NCI-H187 (cell line): ENCODE measurements at regions not wholly inside any gene's neighbourhood (a gene's known extent, or its start where the extent isn't known, plus 50 kb on each side); places are given as distances from the start of the nearest gene placed in this dataset.

Source experiments
- DNase-seq, 2 experiments: peaks; one replicate each; lab custom pipeline; 2025; lab: John Stamatoyannopoulos, UW

DNA sequence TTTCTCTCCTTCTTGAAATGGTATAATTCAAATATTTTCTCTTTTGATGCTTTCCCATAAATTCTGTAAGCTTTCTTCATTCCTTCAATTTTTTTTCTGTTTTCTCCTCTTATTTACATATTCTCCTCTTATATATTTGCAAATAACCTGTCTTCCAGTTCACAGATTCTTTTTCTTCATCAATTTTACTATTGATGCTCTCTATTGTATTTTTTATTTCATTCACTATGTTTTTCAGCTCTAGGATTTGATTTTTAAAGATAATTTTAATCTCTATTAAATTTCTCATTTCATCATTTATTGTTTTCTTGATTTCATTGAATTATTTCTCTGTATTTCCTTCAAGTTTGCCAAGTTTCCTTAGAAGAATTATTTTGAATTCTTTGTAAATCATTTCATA lies 54.0 kb upstream of the PRPS1L1 start:
- DNase-seq: no peak

DNA sequence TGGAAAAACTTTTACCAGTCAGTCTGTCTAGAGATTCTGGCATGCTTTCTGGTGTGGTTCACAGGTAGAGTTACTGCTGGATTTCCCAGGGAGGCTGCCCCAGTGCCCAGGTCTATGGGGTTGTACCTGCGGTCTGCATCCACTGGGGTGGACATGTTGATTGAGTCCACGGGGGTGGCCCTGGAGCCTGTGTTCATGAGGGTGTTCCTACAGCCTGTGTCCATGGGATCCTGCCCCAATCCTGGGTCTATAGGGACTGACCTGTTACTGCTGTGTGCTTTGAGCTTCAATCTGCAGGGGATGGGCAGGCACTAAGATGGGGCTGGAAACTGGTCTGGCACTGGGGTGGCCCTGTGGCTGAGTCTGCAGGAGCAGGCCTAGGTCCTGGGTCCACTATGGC lies 54.5 kb upstream of the PRPS1L1 start:
- no peak for DNase-seq

DNA sequence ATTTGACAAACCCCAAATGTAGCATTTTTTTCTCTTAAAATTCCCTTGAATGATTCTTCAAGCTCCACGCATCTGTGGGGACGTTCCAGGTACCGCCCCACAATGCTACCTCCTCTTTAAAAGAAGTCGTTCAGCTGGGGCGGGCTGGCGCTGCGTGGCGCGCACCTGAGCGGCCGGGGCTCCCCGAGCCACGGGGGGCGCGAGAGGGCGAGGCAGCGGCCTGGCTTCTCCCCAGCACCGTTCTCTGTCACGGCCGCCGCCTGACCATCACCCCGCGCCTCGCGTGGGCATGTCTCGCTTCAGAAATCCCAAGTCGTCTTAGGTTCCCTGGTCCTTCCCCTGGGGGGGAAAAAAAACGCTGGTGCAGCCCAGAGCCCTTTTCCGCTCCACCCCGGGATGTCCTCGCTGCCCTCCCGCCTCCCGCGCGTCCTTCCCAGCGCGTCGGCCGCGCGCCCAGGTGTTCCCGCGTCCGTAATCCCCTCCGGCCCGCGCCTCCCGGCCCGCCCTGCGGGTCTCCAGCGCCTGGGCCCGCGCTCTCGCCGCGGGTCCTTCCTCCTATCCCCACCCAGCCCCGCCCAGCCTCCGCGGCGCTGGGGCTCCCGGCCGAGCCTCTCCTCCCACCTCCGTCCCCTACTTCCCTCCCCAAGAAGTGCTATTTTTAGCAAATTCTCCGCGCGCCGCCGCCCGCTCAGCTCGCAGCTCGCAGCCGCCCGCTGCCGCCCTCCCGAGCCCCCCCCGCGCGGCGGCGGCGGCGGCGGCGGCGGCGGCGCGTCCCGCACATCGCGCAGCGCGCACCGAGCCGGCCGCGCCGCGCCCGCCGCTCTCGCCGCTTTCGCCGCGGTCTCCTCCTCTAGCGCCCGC lies 58.7 kb upstream of the PRPS1L1 start:
- DNase-seq: peak in 1 of 2 experiments; percentile 11

DNA sequence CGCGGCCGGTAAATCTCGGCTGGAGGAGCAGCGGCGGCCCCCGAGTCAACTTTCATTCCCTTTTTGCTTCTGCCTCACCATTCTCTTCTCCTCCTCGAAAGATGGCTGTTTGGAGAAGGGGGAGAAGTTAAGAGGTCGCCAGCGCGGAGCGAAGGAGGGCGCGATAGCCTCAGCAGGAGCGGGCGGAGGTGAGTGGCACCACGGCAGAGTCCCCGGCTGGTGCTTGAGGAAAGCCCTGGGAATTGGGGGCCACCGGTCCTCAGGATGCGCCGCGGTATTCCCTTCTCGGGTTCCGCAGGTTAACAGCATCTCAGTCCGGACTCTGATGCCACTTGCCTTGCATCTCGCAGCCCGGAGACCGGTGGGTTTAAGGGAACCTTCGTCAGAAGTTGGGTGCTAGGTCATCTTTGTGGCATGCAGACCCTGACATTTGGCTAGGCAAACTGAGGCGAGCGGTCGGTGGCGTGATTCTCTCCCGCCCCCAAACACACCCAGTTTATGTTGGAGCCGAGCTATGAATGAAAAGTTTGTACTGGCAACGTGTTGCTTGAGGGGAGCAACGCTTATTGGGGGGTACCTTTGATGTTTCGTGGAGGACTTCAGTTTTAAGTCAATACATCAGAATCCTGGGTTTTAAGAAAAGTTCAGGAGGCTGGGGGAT lies 59.5 kb upstream of the PRPS1L1 start:
- DNase-seq: no peak

DNA sequence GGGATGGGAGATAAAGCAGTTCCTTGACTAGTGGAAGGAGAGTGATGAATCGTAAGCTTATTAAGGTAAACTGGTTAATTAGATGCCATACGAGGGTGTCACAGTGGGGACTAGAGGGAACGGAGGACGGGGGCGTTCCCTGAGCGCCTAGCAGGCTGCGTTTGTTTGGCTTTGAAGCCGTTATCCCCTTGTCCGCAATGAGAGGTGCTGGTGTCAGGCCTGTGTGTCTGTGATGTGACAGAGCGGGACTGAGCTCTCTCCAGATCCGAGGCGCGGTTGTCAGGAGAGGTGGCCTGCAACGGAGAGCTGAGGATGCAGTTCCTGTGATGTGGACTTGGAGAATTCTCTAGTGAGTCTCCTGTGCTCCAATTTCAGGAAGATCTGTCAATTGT lies 60.0 kb upstream of the PRPS1L1 start:
- DNase-seq: no peak

DNA sequence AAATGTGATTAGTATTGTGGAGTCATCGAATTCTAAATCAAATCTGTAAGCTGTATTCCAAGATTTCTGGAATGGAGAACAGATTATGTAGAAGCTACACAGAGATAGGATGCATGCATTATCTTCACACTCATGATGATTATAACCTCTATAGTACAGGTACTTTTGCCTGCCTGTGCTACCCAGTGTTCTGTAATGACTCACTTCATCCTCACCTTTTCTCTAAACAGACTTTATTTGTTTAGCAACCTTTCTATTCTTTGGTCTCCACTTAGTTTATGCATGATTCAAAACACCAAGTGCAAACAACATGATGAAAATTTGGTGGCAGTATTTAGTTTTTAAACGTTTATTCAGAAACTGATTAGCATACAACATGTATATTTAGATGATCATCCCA lies 68.4 kb upstream of the PRPS1L1 start:
- DNase-seq: no peak

DNA sequence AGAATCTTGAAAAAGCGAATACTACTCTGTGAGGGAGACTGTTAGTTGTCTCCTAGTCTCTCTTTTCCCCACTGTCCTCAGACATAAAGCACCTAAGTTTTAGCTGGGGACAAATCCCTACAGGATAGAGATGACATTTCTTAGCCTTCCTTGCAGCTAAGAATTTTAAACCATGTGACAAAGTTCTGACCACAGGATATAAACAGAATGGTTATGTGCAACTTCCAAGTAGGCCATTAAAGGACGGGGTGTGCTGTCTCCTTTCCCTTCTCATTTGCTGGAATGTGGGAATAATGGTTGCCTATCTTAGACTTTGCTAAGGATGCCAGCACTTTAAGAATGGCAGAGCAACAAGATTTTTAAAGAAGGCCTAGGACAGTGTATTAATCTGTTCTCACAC lies 74.9 kb upstream of the PRPS1L1 start:
- DNase-seq: no peak

DNA sequence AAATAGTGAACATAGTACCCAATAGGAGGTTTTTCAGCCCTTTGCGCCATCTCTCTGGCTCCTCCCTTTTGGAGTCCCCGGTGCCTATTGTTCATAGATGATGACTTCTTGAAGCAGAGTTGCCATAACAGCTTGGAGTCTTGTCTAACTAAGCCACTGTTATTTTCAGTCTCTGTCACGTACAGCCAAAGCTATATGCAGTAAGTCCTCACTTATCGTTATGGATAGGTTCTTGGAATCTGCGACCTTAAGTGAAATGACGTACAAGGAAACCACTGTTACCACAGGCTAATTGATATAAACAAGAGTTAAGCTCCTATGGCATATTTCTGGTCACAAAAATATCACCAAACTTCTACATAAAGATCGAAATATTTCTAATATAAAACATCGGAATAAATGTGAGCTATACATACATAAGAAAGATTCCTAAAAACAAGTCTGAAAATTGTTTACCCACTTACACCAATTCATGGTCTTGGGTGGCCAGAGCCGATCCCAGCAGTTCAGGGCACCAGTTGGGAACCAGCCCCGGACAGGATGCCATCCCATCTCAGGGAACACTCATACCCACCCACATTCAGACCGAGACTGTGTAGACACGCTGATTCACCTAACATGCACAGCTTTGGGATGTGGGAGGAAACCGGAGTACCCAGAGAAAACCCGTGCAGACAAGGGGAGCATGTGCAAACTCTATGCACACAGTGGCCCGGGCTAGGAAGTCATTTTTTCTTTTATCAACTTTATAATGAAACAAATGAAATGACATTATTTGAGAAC lies 76.0 kb upstream of the PRPS1L1 start:
- no peak for DNase-seq

DNA sequence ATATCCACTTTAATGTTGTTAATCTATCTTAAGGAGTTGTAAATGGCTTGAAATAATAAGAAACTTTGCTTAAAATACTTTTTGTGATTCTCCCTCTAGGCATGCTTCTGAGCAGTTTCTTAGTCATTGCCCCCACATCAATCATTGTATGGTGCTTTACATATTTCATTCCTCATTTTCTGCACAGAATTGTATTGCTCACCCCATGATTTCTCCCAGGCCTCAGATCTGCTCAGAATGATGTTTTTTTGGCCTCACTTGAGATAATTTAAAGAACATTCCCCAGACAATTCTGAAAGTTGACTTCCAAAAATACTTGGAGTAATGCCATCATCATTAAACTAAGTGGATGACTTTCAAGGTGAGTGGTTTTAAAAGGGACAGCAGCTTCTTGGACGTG lies 82.1 kb upstream of the PRPS1L1 start:
- no peak for DNase-seq

DNA sequence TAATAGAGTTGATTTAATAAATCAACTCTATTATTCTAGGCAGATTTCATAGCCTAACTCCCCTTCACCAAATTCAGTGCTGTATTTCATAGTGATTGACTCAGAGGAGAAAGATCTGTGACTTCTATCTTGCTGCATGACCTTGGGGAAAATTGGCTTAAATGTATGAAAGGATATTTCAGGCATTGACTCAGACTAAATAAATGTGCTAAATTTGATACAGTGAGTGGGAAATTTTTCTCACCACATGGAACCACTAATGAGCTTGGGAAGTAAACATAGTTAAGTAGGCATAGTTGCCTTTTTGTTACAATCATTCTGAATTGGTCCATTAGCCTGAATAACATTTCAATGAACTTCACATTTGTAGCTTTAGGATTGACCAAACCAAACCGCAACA lies 89.0 kb upstream of the PRPS1L1 start:
- DNase-seq: no peak

DNA sequence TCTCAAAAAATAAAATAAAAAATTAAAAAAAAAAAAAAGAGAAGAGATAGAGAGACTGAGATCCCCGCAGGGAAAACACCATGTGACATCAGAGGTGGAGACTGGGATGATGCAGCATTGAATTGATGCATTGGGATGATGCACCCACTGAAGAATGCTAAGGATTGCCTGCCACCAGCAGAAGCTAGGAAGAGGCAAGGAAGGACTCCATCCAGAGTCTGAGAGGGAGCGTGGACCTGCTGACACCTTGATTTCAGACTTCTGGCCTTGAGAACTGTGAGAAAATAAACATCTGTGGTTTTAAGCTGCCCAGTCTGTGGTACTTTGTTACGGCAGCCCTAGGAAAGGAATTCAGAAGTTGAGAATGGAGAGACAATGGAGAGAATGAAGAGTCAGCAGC lies 89.8 kb upstream of the PRPS1L1 start:
- DNase-seq: no peak

DNA sequence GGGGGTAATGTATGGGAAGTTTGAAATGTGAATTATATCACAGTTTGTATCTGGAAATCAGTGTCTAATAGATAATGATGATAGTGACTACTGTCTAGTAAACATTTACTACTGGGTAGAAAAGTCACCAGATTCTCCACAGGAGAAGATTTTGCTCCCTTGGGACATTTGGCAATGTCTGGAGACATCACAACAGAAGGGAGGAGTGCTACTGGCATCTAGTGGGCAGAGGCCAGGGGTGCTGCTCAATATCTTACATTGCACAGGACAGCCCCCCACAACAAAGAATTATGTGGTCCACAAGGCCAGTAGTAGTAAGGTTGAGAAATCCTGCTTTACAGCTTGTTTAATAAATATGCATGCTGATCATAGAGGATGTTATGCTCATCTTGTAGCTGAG lies 92.3 kb upstream of the PRPS1L1 start:
- no peak for DNase-seq

DNA sequence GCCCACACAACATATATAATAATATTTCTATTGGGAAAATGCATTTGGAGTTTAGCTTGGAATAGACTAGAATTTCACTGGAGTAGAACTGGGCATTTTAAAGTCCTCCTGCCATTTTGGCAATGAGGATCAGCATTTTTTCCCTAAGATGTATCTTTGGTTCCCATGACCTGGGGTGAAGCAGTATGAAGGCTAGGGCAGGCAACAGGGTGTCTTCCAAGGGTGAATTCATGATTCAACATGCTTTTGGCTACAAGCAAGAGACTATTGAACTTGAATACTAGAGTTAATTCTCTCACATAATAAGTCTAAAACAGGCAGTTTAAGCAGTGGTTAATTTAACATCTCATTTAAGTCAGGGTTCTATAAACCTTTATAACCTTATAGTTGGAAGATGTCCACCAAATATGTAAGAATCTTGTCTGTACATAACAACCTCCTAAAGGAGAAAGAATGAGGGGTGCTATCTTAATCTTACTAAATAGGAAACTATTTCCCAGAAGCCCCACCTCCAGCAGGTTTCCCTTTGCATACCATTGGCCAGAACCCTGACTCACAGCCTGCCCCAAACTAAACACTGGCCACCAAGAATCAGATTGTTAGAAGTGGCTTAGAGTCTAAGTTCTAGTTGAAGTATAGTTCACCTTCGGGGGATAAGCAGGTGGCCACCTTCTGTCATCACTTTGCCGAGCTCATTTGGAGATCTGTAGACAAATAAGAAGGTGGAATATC lies 96.0 kb upstream of the PRPS1L1 start:
- no peak for DNase-seq

DNA sequence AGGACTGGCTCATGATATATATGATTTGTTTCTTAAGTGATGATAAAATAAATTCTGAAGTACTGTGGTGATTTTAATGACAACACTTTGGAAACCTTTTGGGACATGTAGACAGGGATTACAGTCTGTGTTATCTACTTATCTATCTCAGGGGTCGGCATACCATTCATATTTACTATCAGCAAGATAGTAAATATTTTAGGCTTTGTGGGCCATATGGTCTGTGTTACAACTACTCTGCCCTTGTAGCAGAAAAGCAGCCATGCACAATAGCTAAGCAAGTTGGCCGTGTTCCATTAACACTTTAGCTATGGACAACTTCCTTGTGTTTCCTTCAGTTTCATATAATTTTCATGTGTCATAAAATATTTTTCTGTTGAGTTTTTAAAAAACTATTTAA lies 97.8 kb upstream of the PRPS1L1 start:
- DNase-seq: no peak

DNA sequence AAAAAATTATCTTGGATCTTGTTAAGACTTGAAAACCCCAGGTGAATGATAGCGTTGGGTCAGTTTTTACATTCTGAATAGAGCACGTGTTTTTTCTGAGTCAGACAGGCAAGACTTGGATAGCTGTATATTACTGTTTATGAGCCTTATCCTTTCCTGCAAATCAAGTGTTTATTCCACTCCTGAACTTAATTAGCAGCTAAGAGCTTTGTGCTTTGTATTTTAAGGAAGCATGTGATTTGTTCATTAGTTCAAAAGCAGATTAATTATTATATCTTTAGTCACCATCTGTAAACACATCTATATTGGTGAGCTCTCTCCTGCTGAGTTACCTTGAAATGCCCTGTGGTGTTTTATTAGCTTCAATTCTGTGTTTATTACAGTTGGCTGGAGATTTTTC lies 98.6 kb upstream of the PRPS1L1 start:
- no peak for DNase-seq

DNA sequence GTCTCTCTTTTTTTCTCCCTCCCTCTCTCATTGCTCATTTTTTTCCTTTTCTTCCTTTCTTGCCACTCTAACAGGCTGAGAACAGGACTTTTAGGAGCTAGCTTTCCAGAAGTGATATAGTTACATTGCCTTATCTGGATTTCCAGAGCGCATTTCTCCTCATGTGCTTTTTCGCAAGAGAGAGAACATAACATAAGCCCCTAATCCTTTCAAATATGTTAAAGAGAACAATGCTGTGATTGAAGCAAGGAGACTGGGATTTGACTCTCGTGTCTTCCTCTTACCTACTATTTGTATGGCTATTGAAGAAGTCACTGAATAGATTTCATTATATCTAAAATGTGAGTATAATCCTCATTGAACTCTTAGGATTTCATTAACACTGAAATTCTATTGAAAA lies 101.2 kb upstream of the PRPS1L1 start:
- no peak for DNase-seq

DNA sequence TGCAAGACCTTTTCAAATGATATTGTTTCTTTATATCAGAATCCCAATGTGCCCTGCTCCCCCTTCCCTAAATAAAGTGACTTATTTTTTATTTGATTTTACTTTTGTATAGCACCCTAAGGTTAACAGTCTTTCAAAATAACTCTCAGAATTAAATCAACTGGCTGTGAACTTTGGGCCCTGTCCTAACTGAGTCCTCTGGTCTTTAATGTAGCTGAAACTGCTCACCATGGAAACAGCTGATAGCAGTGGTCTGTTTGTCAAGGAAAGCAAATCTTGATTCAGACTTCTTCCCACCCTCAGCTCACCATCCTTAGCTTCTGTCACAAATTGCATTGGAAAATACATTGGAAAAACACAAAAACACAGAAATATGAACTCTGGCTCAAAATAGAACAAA lies 105.2 kb upstream of the PRPS1L1 start:
- DNase-seq: no peak

DNA sequence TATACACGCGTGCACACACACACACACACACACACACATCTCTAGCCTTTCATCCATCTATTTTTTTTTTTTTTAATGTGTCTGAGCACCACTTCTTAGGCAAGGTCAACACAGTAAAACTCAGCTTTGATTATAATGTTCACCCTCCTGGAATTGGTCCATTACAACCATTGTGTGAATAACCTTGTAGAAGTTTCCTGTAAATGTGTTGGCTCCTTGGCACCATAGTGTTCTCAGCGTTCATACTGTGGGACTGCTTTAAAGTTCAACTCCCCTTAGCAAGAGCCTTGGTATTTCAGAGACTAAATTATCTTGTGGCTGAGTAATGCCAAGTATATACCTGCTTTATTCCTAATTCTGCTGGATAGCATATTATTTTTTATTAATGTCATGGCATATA lies 106.3 kb upstream of the PRPS1L1 start:
- DNase-seq: no peak

DNA sequence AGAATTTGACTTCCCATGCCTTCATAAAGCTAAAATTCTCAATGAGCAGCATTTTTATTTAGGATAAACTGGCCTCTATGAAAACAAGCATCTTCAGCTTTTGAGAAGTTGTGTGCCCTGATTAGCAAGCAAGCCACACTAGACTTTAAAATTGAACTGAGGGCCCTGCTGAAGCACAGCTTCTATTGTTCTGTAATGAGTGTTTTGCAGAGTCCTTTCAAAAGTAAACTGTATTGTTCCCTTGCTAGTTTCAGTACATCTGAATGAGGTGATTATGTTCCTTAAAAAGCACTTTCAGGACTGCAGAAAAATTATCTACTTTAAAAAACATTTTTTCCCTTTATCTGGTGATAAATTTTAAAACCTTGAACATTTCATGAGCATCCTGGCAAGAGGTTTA lies 113.3 kb upstream of the PRPS1L1 start:
- DNase-seq: no peak

DNA sequence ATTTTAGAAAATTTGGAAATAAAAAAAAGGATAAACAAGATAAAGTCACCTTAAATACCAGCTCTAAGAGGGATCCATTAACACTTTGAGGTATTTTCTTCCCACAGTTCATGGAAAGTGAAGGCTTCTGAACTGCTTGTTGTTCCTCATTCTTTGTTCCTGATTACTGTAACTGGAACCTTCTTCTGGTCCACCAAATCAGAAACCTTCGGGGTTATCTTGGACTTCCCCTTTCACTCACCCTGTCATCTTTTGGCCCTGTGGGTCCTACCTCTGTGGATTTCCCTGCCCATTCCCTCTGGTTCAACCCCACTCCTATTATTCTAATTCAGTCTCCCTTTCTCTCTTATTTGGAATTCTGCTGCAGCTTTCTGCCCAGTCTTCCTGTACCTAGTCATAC lies 116.5 kb upstream of the PRPS1L1 start:
- DNase-seq: no peak

DNA sequence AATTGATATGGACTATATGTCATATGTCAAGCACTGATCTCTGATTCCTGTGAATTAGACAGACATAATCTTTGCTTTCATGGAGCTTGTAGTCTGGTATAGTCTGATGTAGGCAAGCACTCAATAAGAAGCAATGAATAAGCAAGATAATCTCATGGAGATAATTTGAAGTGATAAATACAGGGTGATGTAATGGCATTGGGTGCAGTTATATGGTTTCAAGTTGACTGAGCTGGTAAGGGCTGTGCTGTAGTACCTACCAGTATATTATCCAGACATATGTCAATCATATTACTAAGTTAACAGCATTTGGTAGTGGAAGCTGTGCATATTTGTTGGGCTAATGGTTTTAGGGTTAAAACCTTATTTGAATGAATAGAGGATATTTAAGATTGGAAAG lies 117.5 kb upstream of the PRPS1L1 start:
- DNase-seq: no peak

DNA sequence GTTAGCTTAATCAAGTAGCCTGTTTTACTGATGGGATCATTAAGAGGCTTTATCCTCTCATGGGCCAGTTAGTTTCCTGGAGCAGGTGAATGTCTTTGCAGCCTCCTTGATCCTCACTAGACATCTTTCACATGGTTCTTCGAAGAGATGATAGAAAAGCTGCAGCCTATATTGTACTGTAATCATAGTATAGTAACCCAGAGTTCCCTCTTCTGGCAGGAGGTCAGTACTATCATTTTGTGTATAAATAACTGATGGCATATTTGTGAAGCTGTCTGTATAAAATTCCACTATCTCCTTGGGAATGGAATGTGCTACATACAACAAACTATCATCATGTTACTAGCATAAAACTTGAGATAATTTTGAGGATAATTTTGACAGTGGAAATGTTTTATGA lies 123.8 kb upstream of the PRPS1L1 start:
- no peak for DNase-seq
